Bone marrow (tissue), 2 donors: ENCODE measurements at regions not wholly inside any gene's neighbourhood (a gene's known extent, or its start where the extent isn't known, plus 50 kb on each side); places are given as distances from the start of the nearest gene placed in this dataset.

Experiments
- DNase-seq, 2 donors: peaks; one replicate each; lab custom pipeline; 2025; lab: John Stamatoyannopoulos, UW

GRCh38 chr11:95717314-95717713, 72.3 kb downstream of the FAM76B start:
- no peak for DNase-seq

GRCh38 chr11:95716266-95716665, 73.3 kb downstream of the FAM76B start:
- no peak for DNase-seq

DNA sequence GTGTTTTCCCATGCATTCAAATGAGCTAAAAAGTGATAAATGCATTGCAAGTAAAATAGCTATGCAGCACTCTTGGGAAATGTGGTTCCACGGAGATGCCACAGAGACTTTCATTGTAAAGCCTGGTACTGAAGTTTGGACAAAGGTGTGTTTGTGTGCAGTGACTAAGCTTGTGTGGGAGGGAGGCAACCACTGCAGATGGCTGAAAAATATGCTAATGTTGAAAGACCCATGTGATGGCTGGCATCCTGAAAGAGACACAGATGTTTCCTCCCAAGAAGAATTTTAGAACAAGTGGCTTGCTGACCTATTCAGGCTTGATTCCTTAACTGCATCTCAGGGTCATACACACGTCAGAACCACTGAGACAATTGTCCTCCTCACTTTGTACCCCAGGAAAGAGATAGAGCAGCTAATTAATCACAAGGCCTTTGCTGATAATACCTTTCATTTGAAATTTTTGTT, 73.8 kb downstream of the FAM76B start:
- peak in 1 of 2 donors; percentile 97 for DNase-seq

GRCh38 chr11:95714843-95715776, 74.5 kb downstream of the FAM76B start:
- no peak for DNase-seq

DNA sequence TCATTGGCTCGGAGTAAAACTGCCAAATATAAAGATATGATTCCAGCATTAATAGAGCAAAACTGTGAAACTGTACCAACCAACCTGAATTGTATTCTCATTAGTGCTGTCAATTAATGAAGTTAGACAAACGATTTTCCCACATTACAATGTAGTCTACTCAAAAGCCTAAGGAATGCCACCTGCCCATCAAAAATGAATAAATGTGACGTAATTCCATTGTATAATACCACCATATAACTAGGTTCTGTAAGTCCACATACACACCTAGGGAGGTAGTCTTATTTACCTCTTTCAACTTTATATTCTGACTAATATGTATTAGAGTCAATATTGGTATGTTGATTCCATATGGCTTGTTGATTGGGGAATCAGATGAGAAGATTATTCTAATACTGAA, 76.2 kb downstream of the FAM76B start:
- no peak for DNase-seq

GRCh38 chr11:95711945-95712221, 77.7 kb downstream of the FAM76B start:
- no peak for DNase-seq

DNA sequence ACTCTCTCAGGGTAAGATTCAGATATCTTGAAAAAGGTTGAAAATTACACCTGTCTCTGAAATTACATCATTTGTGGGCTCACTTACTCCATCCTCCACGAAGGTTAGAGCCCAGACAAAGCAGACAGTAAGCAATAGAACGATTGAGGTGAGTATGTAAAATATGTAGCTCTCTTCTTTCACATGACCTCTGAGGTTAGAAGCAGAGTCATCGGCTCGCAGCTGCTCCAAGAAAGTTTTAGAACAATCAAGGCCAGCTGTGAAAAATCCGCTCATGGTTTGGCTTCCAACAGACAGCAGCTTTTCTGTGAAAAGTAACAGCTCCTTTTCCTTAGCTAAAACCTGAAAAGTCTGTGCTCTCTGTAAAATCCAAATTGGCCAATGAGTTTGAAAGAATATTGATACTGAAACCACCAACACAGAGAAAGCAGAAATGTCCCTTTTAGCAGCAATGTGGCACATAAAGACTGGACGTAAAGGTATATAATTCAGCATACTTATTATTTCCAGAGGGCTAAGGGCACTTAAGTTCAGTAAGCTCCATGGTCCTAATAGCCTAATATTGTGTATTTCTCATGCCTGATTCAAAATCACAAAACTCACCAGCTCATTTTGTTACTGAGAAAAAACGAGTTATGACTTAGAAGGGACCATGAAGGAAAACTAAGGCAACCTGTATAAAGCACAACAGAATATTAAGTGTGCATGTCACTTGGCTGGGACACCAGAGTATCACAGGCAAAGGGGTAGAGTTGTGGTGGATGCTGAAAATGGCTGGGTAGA, 78.2 kb downstream of the FAM76B start:
- no peak for DNase-seq

- DNase-seq: no peak
Measured at GRCh38 chr11:95708681-95709080, 80.9 kb downstream of the FAM76B start.

GRCh38 chr11:95706974-95707387, 82.6 kb downstream of the FAM76B start:
- DNase-seq: no peak

DNA sequence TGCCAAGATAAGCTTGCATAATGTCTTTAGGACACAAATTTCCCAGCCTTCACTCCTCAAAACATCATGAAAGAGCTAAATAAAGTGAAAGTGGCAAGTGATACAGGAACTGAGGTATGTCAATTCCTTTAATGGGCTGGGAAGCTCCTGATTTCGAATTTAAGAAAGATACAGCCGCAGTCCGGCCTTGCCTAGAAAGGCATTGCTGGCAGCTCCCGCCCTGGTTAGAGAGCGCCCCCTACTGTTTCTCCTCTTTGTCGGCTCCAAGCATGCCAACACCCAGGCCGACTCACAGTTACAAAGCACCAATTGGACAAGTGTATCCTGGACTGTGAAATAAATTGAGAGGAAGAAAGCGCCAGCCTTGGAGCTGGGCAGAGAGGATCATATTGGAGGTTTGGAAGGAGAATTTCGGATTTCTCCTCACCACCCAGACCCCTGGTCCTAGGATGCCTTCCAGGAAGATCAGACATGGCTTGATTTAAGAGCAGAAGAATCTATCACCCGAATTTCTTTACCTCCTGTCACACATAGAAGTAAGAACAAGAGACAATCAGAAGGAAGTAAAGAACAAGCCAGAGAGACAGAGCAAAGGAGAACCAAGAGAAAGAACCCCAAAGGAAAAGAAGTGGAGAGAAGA, 84.0 kb downstream of the FAM76B start:
- DNase-seq: peak; percentile 22 to 90

DNA sequence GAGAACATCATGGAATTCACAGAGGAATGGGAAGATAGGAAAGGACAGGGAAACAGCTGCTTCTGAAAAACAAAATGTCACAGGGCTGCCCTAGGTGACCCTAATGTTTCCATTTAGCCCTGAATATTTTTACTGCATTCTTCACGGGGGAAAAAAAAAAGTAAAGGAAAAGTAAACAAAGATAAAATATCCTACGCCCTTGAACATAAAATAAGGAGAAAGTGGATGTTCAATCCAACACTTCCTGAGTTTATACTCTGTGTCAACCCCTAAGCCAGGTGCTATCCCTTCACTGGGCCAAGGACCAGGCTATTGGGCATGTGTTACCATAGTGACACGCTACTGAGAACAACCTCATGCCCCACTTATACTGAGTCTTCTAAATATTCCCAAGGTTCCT, 84.7 kb downstream of the FAM76B start:
- DNase-seq: no peak

- DNase-seq: peak in 1 of 2 donors; percentile 11
Measured at GRCh38 chr11:95703049-95703448, 86.5 kb downstream of the FAM76B start.

DNA sequence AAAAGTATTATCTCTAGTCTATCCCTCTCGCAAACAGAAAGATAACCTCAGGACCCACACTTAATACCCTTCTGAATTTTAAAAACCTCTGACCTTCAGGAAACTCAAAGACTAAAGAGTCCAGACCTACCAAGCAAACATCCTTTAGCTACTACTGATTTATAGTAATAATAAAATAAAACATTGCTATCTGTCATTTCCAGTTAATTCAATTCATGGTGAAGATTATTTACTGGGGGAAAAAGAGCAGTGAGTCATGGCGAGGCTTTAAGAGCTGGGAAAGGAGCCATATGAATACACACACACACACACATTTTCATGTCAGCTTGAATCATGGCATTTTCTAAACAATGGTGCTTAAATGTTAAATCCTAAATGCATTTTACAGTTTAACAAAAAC, 87.1 kb downstream of the FAM76B start:
- DNase-seq: peak in 1 of 2 donors; percentile 36

DNA sequence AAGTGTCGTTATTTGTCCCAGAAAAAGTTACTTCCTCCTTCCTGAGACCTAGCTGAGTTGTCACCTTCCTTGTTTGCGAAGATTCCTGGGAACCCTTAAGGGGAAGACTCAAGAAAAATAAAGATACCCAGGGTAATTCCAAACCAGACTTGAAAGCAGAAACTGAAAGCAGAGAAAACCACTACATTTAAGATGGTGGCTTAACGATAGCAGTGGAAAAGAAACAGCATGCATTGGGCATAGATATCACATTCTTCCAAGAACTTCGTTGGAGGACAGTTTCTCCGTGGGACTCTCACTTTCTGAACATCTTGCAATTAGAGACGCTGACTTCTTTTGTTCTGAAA, 89.1 kb downstream of the FAM76B start:
- DNase-seq: no peak

DNA sequence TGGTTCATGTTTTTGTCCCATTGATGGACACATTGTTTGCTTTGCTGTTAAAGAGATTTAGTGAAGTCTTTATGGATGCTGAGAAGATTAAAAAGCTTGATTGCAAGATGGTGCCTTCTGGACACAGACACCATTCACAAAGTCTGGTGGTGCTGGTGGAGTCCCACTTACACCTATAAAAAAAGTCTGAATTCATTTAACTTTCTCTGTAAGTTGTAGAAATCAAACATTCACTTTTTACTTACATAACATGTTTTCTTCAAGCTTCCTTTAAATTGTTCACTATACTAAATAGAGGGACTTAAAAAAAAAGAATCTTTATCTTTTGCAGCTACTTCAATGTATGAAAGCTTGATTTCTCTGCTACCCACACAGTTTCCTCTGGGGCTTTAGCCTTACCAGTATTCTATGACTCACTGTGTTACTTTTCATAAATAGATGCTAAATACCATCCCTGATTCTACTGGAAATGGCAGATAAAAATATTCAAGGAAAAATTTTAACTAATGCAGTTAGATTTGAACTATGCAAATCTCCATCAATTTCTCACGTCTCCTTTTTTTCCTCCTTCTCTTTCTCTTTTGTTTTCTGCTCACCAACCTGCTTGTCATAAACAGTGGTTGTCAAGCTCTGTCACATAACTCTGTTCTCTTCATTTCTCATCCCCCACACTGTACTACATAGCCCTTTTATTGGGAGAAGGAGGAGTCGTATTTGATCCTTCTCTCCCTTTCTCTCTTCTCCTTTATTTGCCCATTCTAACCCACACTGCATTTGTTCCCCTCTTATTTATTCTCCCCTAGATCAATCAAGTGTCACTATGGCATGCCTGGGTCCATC, 89.7 kb downstream of the FAM76B start:
- DNase-seq: peak in 1 of 2 donors; percentile 30

DNA sequence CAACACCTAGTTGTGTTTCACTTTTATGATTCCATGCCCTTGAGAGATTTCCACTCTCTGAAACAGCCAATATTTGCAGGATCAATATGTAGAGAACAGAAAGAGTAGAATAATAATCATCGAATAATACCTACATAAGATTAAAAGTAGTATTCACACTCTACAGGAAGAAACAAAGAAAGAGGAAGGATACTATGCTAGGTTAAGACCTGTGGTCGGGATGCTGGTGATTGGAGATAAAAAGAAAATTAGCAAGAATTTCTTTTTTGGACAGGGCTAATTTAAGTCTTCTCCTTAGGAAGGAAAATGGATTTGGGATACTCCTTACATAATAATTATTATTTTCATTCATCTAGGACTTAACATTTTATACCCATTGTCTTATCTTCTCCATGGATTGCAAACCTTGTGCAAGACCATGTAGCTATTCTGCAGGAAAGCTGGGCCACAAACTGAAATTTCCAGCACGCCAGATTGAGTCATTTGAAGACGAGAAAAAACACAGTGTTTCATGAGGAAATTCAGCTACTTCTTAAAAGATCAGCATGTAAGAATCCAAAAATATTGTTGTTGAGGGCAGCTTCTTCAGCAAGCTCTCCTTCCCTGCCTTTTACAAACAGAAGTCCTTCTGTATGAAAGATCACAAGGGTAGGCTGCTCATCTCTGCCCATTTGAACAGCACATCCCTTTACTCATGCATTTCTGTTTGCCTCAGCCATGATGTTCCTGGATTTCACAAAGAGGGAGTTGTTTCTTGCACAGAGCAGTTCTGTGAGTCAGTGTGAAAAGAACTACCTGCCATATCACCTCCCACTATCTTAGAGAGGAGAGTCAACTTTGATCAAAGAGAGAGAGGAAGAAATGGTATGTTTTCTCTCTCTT, 90.7 kb downstream of the FAM76B start:
- peak in 1 of 2 donors; percentile 55 for DNase-seq

DNA sequence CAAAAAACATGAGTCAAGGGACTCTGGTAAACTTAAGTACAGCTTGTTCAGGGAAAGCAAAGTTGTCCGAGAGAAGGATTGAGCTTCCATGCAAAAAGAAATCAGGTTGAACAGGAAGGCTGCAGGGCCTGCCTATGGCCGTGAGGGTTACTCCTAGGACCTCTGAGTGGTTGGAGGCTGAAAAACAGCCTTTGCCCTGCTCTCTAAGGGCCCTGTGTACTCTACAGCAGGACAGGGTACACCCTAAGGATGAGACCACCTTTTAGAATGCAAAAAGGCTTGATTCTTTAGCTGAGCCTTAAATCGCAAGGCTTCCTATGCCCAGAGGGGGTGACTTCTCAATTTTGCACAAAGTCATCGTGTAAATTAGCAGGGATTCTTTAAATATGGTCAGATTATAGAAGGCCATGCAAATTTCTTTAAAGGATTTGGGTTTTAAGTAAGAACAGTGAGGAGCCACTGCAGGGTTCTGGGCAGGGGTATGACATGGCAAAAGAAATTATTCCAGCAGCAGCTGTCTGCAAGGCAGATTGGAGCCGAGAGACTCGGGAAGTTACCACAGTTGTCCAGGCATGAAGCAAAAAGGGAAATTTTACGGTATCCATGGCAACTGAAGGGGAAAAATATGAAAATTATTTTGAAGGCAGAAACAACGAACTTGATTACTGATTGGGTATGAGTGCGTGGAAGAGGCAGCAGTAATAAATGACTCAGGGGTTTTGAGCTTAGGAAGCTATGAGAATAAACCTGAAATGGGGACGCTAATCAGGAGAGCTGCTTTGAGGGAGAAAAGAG, 91.8 kb downstream of the FAM76B start:
- DNase-seq: no peak

DNA sequence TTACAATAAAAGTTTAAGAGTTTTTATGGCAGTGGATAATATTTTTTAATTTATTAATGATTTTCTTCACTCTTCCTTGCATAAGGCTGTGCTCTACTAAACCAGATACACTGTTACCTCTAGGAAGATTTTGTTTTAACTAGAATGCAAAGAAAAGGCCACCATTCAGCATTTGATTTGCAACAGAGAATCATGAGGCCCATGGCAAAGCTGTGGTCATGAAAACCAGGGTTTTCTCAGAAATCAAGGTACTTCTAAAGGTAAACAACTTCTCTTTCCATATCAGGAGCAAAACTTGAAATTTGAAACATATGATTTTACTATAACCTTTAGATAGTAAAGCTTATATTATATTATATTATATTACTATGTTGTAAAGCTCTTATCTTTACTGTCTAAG, 94.4 kb downstream of the FAM76B start:
- no peak for DNase-seq

- DNase-seq: no peak
Measured at GRCh38 chr11:95693298-95693697, 96.3 kb downstream of the FAM76B start.
